ENCODE measurements at regions not wholly inside any gene's neighbourhood (a gene's known extent, or its start where the extent isn't known, plus 50 kb on each side); places are given as distances from the start of the nearest gene placed in this dataset.
"Not testable (repeated sequence)": the region's sequence is repeated elsewhere in the genome, so short reads cannot be mapped to it uniquely, and the experiment has no call there.

- TF ChIP-seq TSHZ2 (CRISPR knock-in tag; IDR thresholded peaks at IDR 0.05) (no peak), CSRNP3 (CRISPR knock-in tag; IDR thresholded peaks at IDR 0.05) (no peak), ARNTL (CRISPR knock-in tag; IDR thresholded peaks at IDR 0.05; ENCODE audit: borderline replicate concordance, low read depth) (no peak), TOX (CRISPR knock-in tag; IDR thresholded peaks at IDR 0.05; ENCODE audit: borderline replicate concordance) (no peak), PPARA (CRISPR knock-in tag; IDR thresholded peaks at IDR 0.05; ENCODE audit: borderline replicate concordance) (no peak), ZFP30 (CRISPR knock-in tag; IDR thresholded peaks at IDR 0.05) (no peak)
Measured at GRCh38 chr1:157326173-157326859, 188.1 kb upstream of the ETV3 start (continued).

- TF ChIP-seq ZNF565 (CRISPR knock-in tag; conservative IDR thresholded peaks at IDR 0.05; ENCODE audit: low read depth) (no peak), ZNF8 (CRISPR knock-in tag; IDR thresholded peaks at IDR 0.05) (no peak), CREB5 (CRISPR knock-in tag; IDR thresholded peaks at IDR 0.05; ENCODE audit: low read depth) (no peak), ZNF70 (CRISPR knock-in tag; IDR thresholded peaks at IDR 0.05) (no peak), TSHZ2 (CRISPR knock-in tag; IDR thresholded peaks at IDR 0.05) (no peak), PATZ1 (CRISPR knock-in tag; IDR thresholded peaks at IDR 0.05; ENCODE audit: borderline replicate concordance) (no peak), ZC3H10 (CRISPR knock-in tag; IDR thresholded peaks at IDR 0.05) (no peak), ZFP3 (CRISPR knock-in tag; IDR thresholded peaks at IDR 0.05) (no peak)
- ATAC-seq = no peak
Measured at GRCh38 chr1:157325220-157325619, 187.0 kb upstream of the ETV3 start.

- ATAC-seq = not testable (repeated sequence)
Measured at GRCh38 chr1:157321972-157322371, 183.8 kb upstream of the ETV3 start.

- no peak for ATAC-seq
- TF ChIP-seq ZC3H10 (CRISPR knock-in tag; IDR thresholded peaks at IDR 0.05) (no peak), TSHZ2 (CRISPR knock-in tag; IDR thresholded peaks at IDR 0.05) (no peak), ZFP3 (CRISPR knock-in tag; IDR thresholded peaks at IDR 0.05) (no peak), BACH2 (CRISPR knock-in tag; IDR thresholded peaks at IDR 0.05; ENCODE audit: borderline replicate concordance) (no peak), GLIS3 (CRISPR knock-in tag; IDR thresholded peaks at IDR 0.05) (no peak), POU6F1 (CRISPR knock-in tag; IDR thresholded peaks at IDR 0.05; ENCODE audit: borderline replicate concordance, low read depth) (no peak), ZFP30 (CRISPR knock-in tag; IDR thresholded peaks at IDR 0.05) (no peak), PPARA (CRISPR knock-in tag; IDR thresholded peaks at IDR 0.05; ENCODE audit: borderline replicate concordance) (no peak), CREB5 (CRISPR knock-in tag; IDR thresholded peaks at IDR 0.05; ENCODE audit: low read depth) (no peak), SNAI2 (CRISPR knock-in tag; IDR thresholded peaks at IDR 0.05) (no peak), OSR1 (CRISPR knock-in tag; IDR thresholded peaks at IDR 0.05) (no peak)
Measured at GRCh38 chr1:157319567-157319966, 181.4 kb upstream of the ETV3 start.

Measured in SK-N-SH treated with all-trans-retinoic acid at 6 μM for 48 hours (cell line).